Adrenal gland (tissue), 9 donors: ENCODE measurements at regions not wholly inside any gene's neighbourhood (a gene's known extent, or its start where the extent isn't known, plus 50 kb on each side); places are given as distances from the start of the nearest gene placed in this dataset.

ENCODE experiments used
- DNase-seq, 7 donors: peaks; one replicate each; pipeline ENCODE4 v3.0.0-alpha.2; 2019 to 2020
- H3K27ac ChIP-seq, 5 donors: fragments of 200-600 bp; sonication (generic) in 4 of 5; 1 replicate in 3 of 5; 2 replicates in 2 of 5; pipeline versions ENCODE4 v1.5.1 to v1.8.0; 2016 to 2020; ENCODE audit warnings: mild to moderate bottlenecking in 1 of 5
- H3K27me3 ChIP-seq: fragments of 200-600 bp; 2 replicates; pipeline ENCODE4 v1.8.0; 2021
- H3K36me3 ChIP-seq, 2 donors: fragments of 200-600 bp; replicated peaks in 1 of 2; 1 replicate in 1 of 2; 2 replicates in 1 of 2; pipeline versions ENCODE4 v1.5.1 to v1.8.0; 2018 to 2022
- H3K4me1 ChIP-seq, 2 donors: fragments of 200-600 bp; replicated peaks in 1 of 2; 1 replicate in 1 of 2; 2 replicates in 1 of 2; pipeline versions ENCODE4 v1.5.1 to v1.8.0; 2018 to 2021
- H3K4me3 ChIP-seq, 4 donors: fragments of 200-600 bp; sonication (generic) in 3 of 4; one replicate each; pipeline ENCODE4 v1.5.1; 2016 to 2018
- H3K9me3 ChIP-seq, 3 donors: fragments of 200-600 bp; sonication (generic) in 1 of 3; replicated peaks in 1 of 3; 1 replicate in 2 of 3; 2 replicates in 1 of 3; pipeline versions ENCODE4 v1.5.1 to v1.8.0; 2016 to 2021
- CTCF ChIP-seq, 6 experiments: fragments of 450-650 bp in 4 of 6; fragments of 200-600 bp in 2 of 6; sonication (generic) in 1 of 6; IDR thresholded peaks; 1 replicate in 5 of 6; 2 replicates in 1 of 6; pipeline versions ENCODE4 v1.5.1 to v1.8.0; 2016 to 2021; ENCODE audit warnings: antibody characterized with exemption in 6 of 6, mild to moderate bottlenecking in 2 of 6, moderate library complexity in 1 of 6
- POLR2A ChIP-seq, 2 donors: fragments of 450-650 bp; IDR thresholded peaks; one replicate each; pipeline ENCODE4 v1.6.1; 2017; ENCODE audit warnings: antibody characterized with exemption in 2 of 2, mild to moderate bottlenecking in 2 of 2, moderate library complexity in 1 of 2
- WGBS, 4 donors: extraction: QIAGEN DNeasy Blood & Tissue Kit in 2 of 4; methylation state at CpG; one replicate each; pipeline versions ENCODE4 v1.1.5 to v1.1.7; 2013 to 2017; 5-methylcytosine and 5-hydroxymethylcytosine counted together
- intact Hi-C, 2 donors: fragments of 100-400 bp; cut with DNase I; formaldehyde crosslinking; loops; one replicate each; pipeline versions ENCODE4 v1.14.1 to v1.15.0; 2022 to 2023
- donor health status: healthy with polysubstance abuse.
- donor health status: Bipolar disorder and iron deficiency.
- donor health status: DM: yes; HTN: yes; CAD: no.
- donor health status: DM: no; HTN: no; CAD: no.
- donor health status: DM: no; HTN: no; CAD: no.

GRCh38 chr12:89173678-89174077, 178.6 kb downstream of the DUSP6 start:
- Histone ChIP-seq H3K9me3 (no peaks in the 10 kb centered on the region), H3K27ac (no peak overlapping the region), H3K4me3 (no peak overlapping the region), H3K36me3 (no peaks in the 10 kb centered on the region), H3K27me3 (no peaks in the 10 kb centered on the region), H3K4me1 (no peaks in the 10 kb centered on the region)
- intact Hi-C loops = no loop called here
- TF ChIP-seq POLR2A (IDR thresholded peaks at IDR 0.05) = no peak
- TF ChIP-seq CTCF (IDR thresholded peaks at IDR 0.05) = no peak
- no peak for DNase-seq
- WGBS, 4 donors = 84 to 87% (median 87%) methylated on average over 4 of the region's 4 CpGs

- WGBS, 4 donors = 47 to 61% (median 53%) methylated on average over 1 of the region's 1 CpG
- H3K27me3 ChIP-seq = no peaks in the 10 kb centered on the region
- no peak overlapping the region for H3K4me3 ChIP-seq
- H3K9me3 ChIP-seq = no peaks in the 10 kb centered on the region
- no peaks in the 10 kb centered on the region for H3K4me1 ChIP-seq
- TF ChIP-seq POLR2A (IDR thresholded peaks at IDR 0.05) (no peak), CTCF (IDR thresholded peaks at IDR 0.05) (no peak)
- H3K36me3 ChIP-seq = no peaks in the 10 kb centered on the region
- no peak for DNase-seq
- intact Hi-C loops = no loop called here
- no peak overlapping the region for H3K27ac ChIP-seq
Measured at GRCh38 chr12:89173096-89173495, 179.2 kb downstream of the DUSP6 start.

GRCh38 chr12:89172224-89172623, 180.1 kb downstream of the DUSP6 start:
- H3K9me3 ChIP-seq = no peaks in the 10 kb centered on the region
- DNase-seq = no peak
- H3K27me3 ChIP-seq = no peaks in the 10 kb centered on the region
- no peaks in the 10 kb centered on the region for H3K36me3 ChIP-seq
- intact Hi-C loops = no loop called here
- H3K4me1 ChIP-seq = no peaks in the 10 kb centered on the region
- TF ChIP-seq POLR2A (IDR thresholded peaks at IDR 0.05) (no peak), CTCF (IDR thresholded peaks at IDR 0.05) (no peak)
- no peak overlapping the region for H3K4me3 ChIP-seq
- no peak overlapping the region for H3K27ac ChIP-seq

GRCh38 chr12:89169321-89169720, 183.0 kb downstream of the DUSP6 start:
- DNase-seq = no peak
- Histone ChIP-seq H3K27ac (no peak overlapping the region), H3K4me1 (no peaks in the 10 kb centered on the region), H3K36me3 (no peaks in the 10 kb centered on the region), H3K4me3 (no peak overlapping the region), H3K9me3 (no peaks in the 10 kb centered on the region), H3K27me3 (no peaks in the 10 kb centered on the region)
- WGBS, 4 donors = 73 to 80% (median 78%) methylated on average over 5 of the region's 5 CpGs
- intact Hi-C loops = loop anchor here in 1 of 2 donors (10.0 kb wide), 1 partner anchor 175 kb away; no protein-coding TSS in a partner anchor
- TF ChIP-seq POLR2A (IDR thresholded peaks at IDR 0.05) (no peak), CTCF (IDR thresholded peaks at IDR 0.05) (no peak)
